GM18861 (cell line): ENCODE measurements at regions not wholly inside any gene's neighbourhood (a gene's known extent, or its start where the extent isn't known, plus 50 kb on each side); places are given as distances from the start of the nearest gene placed in this dataset.

Experiments used
- ATAC-seq: cut with Tn5 transposase; IDR thresholded peaks from one replicate; pipeline ENCODE4 v1.9.1; 2021; ENCODE audit not compliant: unreplicated experiment

- peak; percentile 52 for ATAC-seq
Observed at GRCh38 chr13:40069173-40070044, 413.9 kb downstream of the COG6 start.

DNA sequence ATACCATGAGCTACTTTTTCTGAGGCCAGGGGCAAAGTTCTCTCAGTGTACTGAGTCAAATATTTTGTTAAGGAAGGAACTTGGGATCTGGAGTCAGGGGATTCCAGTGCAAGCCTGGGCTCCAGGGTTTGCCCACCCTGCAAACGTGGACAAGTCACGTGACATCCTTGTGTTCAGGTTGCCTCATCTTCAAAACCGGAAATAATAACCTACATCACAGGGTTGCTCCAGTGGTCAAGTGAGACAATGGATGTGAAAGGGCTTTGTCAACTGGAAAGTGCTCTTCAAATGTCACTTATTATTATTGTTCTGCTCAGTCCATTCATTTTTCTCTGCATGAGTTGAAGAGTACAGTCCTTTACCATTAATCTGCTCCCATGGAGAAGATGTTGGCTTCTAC lies 414.9 kb downstream of the COG6 start:
- ATAC-seq = no peak

DNA sequence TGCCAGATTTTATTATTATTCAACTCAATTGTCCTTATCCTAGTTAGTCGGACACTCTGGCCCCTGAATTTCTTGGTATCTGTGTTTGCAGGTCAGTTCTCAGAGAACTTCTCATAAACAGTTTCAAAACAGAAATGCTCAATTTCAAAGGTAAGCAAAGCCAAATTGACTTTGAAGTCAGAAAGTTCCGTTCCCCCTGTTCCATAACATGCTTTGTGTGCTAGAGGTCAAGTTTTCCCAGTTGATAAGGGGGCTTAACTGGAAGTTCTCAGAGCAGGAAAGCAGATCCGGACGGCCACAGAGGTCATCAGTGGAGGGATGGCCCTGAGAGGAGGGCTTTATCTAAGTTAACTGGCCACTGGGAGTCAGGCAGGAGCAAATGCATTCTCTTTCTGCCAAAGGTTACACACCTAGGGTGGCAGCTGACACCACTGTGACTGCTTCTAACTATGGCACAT lies 417.2 kb downstream of the COG6 start:
- ATAC-seq = no peak

- no peak for ATAC-seq
Observed at GRCh38 chr13:40074338-40074737, 418.9 kb downstream of the COG6 start.

DNA sequence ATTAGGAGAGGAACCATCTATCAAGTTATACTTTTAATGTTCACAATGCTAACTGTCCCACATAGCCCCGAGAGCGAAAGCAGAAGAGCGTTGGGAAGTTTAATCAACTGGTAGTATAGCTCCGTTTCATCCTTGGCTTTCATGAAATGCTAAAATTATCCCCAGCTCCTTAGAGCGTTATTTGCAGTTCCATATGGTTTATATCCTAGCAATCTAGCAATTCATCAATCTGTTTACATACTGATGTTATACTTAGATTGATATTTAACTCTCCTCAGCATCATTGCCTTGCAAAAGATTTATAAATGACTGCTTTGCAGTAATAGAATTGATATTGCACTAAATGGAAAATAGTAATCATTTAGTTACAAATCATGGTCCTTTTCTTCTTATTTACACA lies 419.8 kb downstream of the COG6 start:
- ATAC-seq = no peak

DNA sequence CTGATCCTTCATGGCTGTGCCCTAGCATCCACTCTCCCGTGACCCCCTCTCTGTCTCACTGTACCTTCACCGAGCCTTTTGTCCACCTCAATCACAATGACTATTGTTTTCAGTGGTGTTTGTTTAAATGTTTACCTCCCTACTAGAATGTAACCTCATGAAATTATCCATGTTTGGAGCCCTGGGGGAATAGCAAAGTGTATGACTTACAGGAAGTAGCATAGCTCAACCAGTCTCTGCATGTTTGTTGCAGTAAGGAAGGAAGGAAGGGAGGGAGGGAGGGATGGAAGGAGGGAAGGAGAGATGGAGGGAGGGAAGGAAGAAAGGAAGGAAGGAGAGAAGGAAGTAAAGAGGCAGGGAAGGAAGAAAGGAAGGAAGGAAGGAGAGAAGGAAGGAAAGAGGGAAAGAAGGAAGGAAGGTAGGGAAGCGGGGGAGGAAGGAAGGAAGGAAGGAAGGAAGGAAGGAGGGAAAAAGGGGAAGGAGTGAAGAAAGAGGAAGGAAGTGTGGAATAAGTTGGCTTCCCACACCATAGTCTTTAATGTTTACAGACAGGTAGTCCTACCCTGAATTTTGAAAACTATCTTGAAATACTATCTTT lies 421.4 kb downstream of the COG6 start:
- ATAC-seq = no peak

DNA sequence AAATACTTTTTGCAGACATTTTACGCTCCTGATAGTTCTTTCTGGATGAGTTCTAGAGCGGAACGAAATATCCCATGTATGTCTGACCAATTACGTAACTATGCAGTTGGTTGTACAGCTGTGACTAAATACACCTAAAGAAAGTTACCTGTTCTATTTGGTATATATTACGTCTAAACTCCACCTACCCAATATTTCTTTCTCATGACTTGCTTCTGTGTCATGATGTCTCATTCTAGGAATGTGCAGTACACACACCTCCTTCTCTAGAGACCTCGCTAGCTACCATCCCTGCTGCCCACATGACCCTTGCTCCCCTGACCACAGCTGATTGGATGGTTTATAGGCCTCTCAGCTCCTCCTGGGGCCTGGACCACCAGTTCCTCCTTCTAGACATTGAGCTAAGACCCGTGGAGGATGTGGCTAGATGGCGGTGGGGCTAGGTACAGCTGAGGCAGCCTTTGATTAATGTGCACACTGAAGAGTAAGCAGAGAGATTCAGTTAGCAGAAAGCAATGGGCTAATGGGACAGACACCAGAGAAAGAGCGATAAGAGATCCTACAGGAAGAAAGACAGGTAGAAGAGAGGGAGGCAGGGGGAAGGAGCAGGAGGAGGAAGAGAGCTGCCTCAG lies 422.1 kb downstream of the COG6 start:
- no peak for ATAC-seq

GRCh38 chr13:40079721-40080120 lies 424.3 kb downstream of the COG6 start:
- ATAC-seq = no peak

- no peak for ATAC-seq
Observed at GRCh38 chr13:40080676-40081075, 425.2 kb downstream of the COG6 start.

- ATAC-seq = no peak
Observed at GRCh38 chr13:40082639-40083038, 427.2 kb downstream of the COG6 start.

- no peak for ATAC-seq
Observed at GRCh38 chr13:40083841-40084240, 428.4 kb downstream of the COG6 start.

DNA sequence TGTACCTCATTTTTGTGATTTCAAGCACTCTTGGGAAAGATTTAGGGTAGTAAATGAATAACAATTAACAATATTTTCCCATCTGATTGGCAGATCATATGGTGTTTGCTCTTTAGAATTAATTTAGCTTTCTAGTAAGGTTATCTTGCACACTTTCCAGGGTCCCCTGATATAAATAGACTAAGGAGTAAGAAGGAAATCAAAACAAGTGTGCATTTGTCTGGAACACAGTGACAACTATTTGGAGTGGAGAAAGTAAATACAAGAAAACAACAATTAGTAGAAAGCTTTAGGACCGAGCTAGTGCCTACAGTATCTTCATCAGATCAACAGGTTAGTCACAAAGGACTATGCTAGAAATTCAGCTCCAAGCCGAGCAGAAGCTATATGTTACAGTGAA lies 429.5 kb downstream of the COG6 start:
- ATAC-seq = no peak

DNA sequence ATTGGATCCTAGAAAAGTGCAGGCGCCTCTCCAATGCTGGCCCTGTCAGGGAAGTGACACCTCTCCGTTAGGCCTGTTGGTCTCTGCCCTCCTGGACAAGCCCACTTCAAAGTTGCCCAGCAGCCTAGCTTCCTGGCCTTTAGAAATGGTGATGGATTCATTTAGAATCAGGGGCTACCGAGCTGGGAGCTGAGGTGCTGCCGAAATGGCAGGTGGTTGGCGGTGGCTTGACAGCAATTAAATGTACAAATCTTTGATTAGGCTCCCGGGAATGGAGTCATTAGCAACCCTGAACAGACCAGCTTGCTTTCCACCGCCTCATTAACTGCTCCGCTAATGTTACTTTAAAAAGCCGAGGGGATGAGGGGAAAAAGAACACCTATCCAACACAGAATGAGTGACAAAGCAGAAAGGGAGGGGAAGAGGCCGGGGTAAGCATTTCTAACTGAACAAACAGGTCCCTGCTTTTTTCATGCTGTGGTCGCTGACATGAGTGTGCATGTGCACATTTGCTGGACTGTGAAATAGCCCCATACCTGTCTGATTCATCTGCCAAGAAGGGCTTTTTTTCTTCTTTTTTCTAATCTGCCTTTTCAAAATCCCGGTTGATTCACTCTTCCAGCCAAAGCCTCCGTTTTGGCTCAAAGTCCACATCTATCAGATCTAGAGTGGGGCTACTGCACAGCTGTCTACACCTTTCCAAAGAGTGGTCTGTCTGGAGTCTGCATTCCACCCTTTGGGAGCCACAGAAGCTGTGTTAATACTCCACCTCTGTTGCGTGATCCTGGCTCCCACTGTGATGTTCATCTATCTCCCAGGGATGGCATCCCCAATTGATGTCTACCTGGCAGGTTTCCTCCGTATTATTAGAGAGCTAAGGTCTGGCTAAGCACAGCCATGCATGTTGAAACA lies 431.9 kb downstream of the COG6 start:
- no peak for ATAC-seq

GRCh38 chr13:40094056-40094455 lies 438.6 kb downstream of the COG6 start:
- no peak for ATAC-seq

GRCh38 chr13:40095695-40096356 lies 440.4 kb downstream of the COG6 start:
- ATAC-seq = no peak

GRCh38 chr13:40096357-40096901 lies 441.0 kb downstream of the COG6 start:
- ATAC-seq = no peak

DNA sequence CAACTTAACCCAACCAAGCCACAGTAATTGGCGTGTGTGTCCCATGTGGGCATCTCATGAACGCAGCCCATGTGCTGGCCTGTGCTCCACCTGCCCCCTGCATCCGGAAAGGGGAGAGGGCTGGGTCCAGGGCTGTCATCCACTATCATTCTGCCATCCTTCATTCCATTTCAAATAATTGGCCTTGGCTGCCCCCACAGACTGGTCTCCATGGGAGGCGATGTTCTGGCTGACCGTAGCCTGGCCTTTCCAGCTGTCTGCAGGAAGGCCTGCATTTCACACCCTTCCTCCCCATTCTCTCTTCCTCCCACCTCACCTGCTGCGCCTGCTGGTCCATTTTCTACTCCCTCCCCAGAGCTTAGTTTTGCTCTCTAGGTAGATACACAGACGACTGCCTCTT lies 442.8 kb downstream of the COG6 start:
- no peak for ATAC-seq

GRCh38 chr13:40101708-40102359 lies 446.4 kb downstream of the COG6 start:
- peak; percentile 71 for ATAC-seq

GRCh38 chr13:40102360-40102727 lies 446.9 kb downstream of the COG6 start:
- ATAC-seq = peak; percentile 9

DNA sequence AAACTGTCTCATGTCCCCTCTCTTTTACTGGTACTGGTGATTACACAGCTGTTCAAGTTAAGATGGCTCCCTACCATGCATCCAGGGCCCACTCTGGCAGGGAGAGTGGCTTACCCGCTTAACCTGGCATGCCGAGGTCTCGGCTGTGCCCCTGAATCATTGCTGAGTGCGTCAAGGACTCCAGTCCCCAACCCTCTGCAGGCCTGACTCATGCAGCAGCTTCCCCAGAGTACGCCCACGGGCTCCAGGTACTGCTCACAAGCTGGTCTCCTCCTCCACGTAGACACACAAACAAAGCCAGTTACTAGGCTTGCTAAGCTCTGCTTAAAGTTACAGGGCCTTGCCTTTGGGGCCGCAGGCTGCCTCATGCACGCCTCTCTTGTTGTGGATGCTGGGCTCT lies 447.4 kb downstream of the COG6 start:
- no peak for ATAC-seq
